DOHH2 (cell line): ENCODE measurements at regions not wholly inside any gene's neighbourhood (a gene's known extent, or its start where the extent isn't known, plus 50 kb on each side); places are given as distances from the start of the nearest gene placed in this dataset.

Source experiments
- H3F3A ChIP-seq: fragments of 200-600 bp; sonication (generic), shearing (Covaris generic); 2 replicates; pipeline ENCODE4 v1.6.0; 2016; ENCODE audit warnings: antibody characterized with exemption, mild to moderate bottlenecking; ENCODE audit not compliant: control insufficient read depth, insufficient read depth
- H3K27ac ChIP-seq: fragments of 200-600 bp; sonication (generic); 2 replicates; pipeline ENCODE4 v1.5.1; 2014; ENCODE audit warnings: low read depth, mild to moderate bottlenecking, low read length, moderate library complexity
- H3K27me3 ChIP-seq: fragments of 200-600 bp; sonication (generic); 2 replicates; pipeline ENCODE4 v1.6.1; 2014; ENCODE audit warnings: mild to moderate bottlenecking, low read length, mixed read lengths; ENCODE audit not compliant: control insufficient read depth
- H3K36me3 ChIP-seq: fragments of 200-600 bp; sonication (generic); 2 replicates; pipeline ENCODE4 v1.6.1; 2014; ENCODE audit warnings: mild to moderate bottlenecking, low read length, moderate library complexity, mixed read lengths; ENCODE audit not compliant: control insufficient read depth
- H3K4me1 ChIP-seq: fragments of 200-600 bp; sonication (generic); 2 replicates; pipeline ENCODE4 v1.6.1; 2014; ENCODE audit warnings: mild to moderate bottlenecking, low read length, mixed read lengths; ENCODE audit not compliant: control insufficient read depth
- H3K4me2 ChIP-seq: fragments of 200-600 bp; sonication (generic); 2 replicates; pipeline ENCODE4 v1.6.0; 2014; ENCODE audit warnings: mild to moderate bottlenecking, low read length, moderate library complexity
- H3K4me3 ChIP-seq: fragments of 200-600 bp; sonication (generic); 2 replicates; pipeline ENCODE4 v1.5.1; 2014; ENCODE audit warnings: mild to moderate bottlenecking, low read length, mixed read lengths
- H3K79me2 ChIP-seq: fragments of 200-600 bp; sonication (generic); 2 replicates; pipeline ENCODE4 v1.6.1; 2014; ENCODE audit warnings: mild to moderate bottlenecking, low read length, mixed read lengths; ENCODE audit not compliant: control insufficient read depth
- H3K9me2 ChIP-seq: fragments of 200-600 bp; sonication (generic); replicated peaks from 2 replicates; pipeline ENCODE4 v1.6.1; 2014; ENCODE audit warnings: mild to moderate bottlenecking, low read length, mixed read lengths; ENCODE audit not compliant: control insufficient read depth
- H3K9me3 ChIP-seq: fragments of 200-600 bp; sonication (generic); 2 replicates; pipeline ENCODE4 v1.6.1; 2014; ENCODE audit warnings: antibody characterized with exemption, low read length, mixed read lengths; ENCODE audit not compliant: control insufficient read depth, insufficient read depth
- H4K20me1 ChIP-seq: fragments of 200-600 bp; sonication (generic); 2 replicates; pipeline ENCODE4 v1.6.0; 2014; ENCODE audit warnings: low read depth, mild to moderate bottlenecking, antibody characterized with exemption, low read length, moderate library complexity; ENCODE audit not compliant: control insufficient read depth, insufficient read depth
- CTCF ChIP-seq: fragments of 200-600 bp; sonication (generic); IDR thresholded peaks from one replicate; pipeline ENCODE4 v1.5.1; 2014; ENCODE audit warnings: antibody characterized with exemption, mild to moderate bottlenecking, low read depth, low read length; ENCODE audit not compliant: poor library complexity, severe bottlenecking
- EZH2phosphoT487 ChIP-seq: fragments of 200-600 bp; sonication (generic); IDR thresholded peaks from 2 replicates; pipeline ENCODE4 v1.6.1; 2017; ENCODE audit warnings: borderline replicate concordance, mild to moderate bottlenecking, antibody characterized with exemption, low read length, moderate library complexity, mixed read lengths

DNA sequence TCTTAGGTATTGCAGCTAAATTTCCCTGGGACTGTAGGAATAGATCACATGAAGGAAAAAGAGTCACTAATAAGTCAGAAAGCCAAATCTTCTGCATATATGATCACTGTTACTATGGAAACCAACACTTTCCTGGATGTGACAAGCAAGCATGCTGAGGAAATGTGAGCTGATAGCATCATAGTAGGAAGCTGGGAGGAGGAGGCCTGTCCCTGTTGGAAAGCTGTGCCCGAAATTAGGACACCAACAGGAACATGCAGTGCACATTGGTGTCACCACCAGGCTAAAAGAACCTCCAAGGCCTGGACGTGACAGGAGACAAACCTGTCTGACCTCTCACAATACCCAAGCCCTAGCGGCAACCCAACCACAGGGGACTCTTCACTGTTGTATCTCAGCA lies 181.9 kb upstream of the PCSK2 start:
- Histone ChIP-seq H3K27ac (no peak overlapping the region), H3K9me2 (no peaks in the 10 kb centered on the region), H4K20me1 (no peaks in the 10 kb centered on the region), H3K4me3 (no peak overlapping the region), H3K79me2 (no peaks in the 10 kb centered on the region), H3K27me3 (no peaks in the 10 kb centered on the region), H3K4me2 (no peak overlapping the region), H3K36me3 (no peaks in the 10 kb centered on the region), H3K9me3 (no peaks in the 10 kb centered on the region), H3F3A (no peaks in the 10 kb centered on the region), H3K4me1 (no peaks in the 10 kb centered on the region)
- TF ChIP-seq CTCF (no peak), EZH2phosphoT487 (no peak)

GRCh38 chr20:17059465-17059864 lies 167.4 kb upstream of the PCSK2 start:
- no peak overlapping the region for H3K4me3 ChIP-seq
- no peaks in the 10 kb centered on the region for H4K20me1 ChIP-seq
- no peak overlapping the region for H3K27ac ChIP-seq
- no peaks in the 10 kb centered on the region for H3K79me2 ChIP-seq
- no peak overlapping the region for H3K4me2 ChIP-seq
- no peaks in the 10 kb centered on the region for H3K4me1 ChIP-seq
- peaks cover 3% of the 10 kb centered on the region; the same call in 1 of the 2 replicates for H3K9me3 ChIP-seq
- no peaks in the 10 kb centered on the region; the same call in 1 of the 2 replicates for H3K9me2 ChIP-seq
- TF ChIP-seq CTCF (no peak), EZH2phosphoT487 (no peak)
- no peaks in the 10 kb centered on the region for H3F3A ChIP-seq
- no peaks in the 10 kb centered on the region for H3K27me3 ChIP-seq
- H3K36me3 ChIP-seq, result no peaks in the 10 kb centered on the region

DNA sequence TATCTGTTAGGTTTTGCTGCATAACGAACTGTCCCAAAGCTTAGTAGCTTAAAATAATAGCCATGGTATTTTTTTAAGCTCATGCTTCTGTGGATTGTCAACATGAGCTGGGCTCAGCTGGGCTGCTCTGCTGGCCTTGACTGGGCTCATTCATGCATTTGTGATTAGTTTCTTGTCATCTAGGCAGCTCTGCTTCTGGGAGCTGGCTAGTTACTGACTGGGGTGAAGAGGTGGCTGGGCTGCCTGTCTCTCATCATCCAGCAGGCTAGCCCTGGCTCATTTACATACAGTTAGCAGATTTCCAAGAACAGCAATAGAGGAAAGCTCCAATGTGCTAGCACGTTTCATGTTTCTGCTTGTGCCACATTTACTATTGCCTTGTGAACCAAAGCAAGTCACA lies 165.1 kb upstream of the PCSK2 start:
- Histone ChIP-seq H3K9me3 (peaks cover 3% of the 10 kb centered on the region; the same call in 1 of the 2 replicates), H3K9me2 (no peaks in the 10 kb centered on the region; the same call in 1 of the 2 replicates), H3F3A (no peaks in the 10 kb centered on the region), H3K4me3 (no peak overlapping the region), H3K4me1 (no peaks in the 10 kb centered on the region), H4K20me1 (no peaks in the 10 kb centered on the region), H3K4me2 (no peak overlapping the region), H3K36me3 (no peaks in the 10 kb centered on the region), H3K27me3 (no peaks in the 10 kb centered on the region), H3K79me2 (no peaks in the 10 kb centered on the region), H3K27ac (no peak overlapping the region)
- no peak for TF ChIP-seq CTCF
- no peak for TF ChIP-seq EZH2phosphoT487

- Histone ChIP-seq H3K4me2 (no peak overlapping the region), H3K9me2 (no peaks in the 10 kb centered on the region; the same call in 1 of the 2 replicates), H3F3A (no peaks in the 10 kb centered on the region), H3K36me3 (no peaks in the 10 kb centered on the region), H3K27ac (no peak overlapping the region), H3K27me3 (no peaks in the 10 kb centered on the region), H3K9me3 (peaks cover under 1% of the 10 kb centered on the region; the same call in 1 of the 2 replicates), H3K79me2 (no peaks in the 10 kb centered on the region), H4K20me1 (no peaks in the 10 kb centered on the region), H3K4me1 (no peaks in the 10 kb centered on the region), H3K4me3 (no peak overlapping the region)
- TF ChIP-seq CTCF, result no peak
- no peak for TF ChIP-seq EZH2phosphoT487
Measured at GRCh38 chr20:17062712-17063111, 164.1 kb upstream of the PCSK2 start.
